C4-2B (cell line): ENCODE measurements at regions not wholly inside any gene's neighbourhood (a gene's known extent, or its start where the extent isn't known, plus 50 kb on each side); places are given as distances from the start of the nearest gene placed in this dataset.

Experiments used
- H3K27ac ChIP-seq: fragments of 450-650 bp; 2 replicates; pipeline ENCODE4 v1.5.1; 2017
- CTCF ChIP-seq: fragments of 450-650 bp; conservative IDR thresholded peaks from 2 replicates; pipeline ENCODE4 v1.5.1; 2017; ENCODE audit warnings: mild to moderate bottlenecking
- ZFX ChIP-seq: fragments of 450-650 bp; IDR thresholded peaks from 2 replicates; pipeline ENCODE4 v1.6.1; 2017

DNA sequence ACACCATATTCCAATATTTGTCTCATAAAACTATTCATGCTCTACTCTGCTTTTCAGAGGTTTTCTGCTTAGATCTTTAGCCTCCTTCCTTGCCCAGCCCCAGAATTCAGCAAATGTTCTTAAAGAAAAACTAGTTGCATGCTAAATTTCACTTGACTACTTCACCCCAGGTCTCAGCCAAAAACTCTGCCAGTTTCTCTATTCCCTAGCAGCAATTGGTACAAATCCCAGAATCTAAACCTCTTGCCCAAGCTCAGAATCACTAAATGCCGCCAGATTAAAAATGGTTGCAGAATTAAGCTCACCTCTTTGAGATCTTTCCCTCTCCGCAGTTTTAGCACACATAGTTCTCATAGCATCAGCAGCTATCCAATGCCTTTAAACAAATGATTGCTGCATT lies 331.2 kb upstream of the SMARCA2 start:
- no peak overlapping the region for H3K27ac ChIP-seq
- TF ChIP-seq ZFX, result no peak
- TF ChIP-seq CTCF, result no peak

- TF ChIP-seq ZFX, result no peak
- no peak for TF ChIP-seq CTCF
Measured at GRCh38 chr9:1698991-1699390, 316.2 kb upstream of the SMARCA2 start.

GRCh38 chr9:1701113-1701512 lies 314.0 kb upstream of the SMARCA2 start:
- no peak overlapping the region for H3K27ac ChIP-seq
- peak; percentile 15 for TF ChIP-seq CTCF
- TF ChIP-seq ZFX, result no peak

More at GRCh38 chr9:1698991-1699390, 316.2 kb upstream of the SMARCA2 start:
- H3K27ac ChIP-seq, result no peak overlapping the region

GRCh38 chr9:1702701-1703100 lies 312.4 kb upstream of the SMARCA2 start:
- no peak for TF ChIP-seq ZFX
- TF ChIP-seq CTCF, result no peak
- no peak overlapping the region for H3K27ac ChIP-seq

DNA sequence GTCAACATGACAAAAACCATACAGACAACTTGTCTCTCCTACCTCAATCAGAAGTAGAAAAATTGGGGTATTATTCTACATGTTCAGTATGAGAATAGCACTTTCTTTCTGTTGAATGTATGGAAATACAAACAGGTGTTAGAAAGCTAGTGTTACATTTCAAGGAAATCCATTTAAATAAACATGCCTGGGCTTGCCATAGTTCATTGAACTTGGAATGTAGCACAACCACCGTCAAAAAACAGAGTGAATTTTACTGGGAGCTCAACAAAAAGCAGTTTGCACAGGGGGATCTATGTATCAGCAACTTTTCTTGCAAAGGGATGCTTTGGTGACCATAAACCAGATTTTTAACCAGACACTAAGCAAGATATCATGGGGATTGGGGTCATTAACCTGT lies 307.9 kb upstream of the SMARCA2 start:
- H3K27ac ChIP-seq, result no peak overlapping the region
- TF ChIP-seq CTCF (no peak), ZFX (no peak)

DNA sequence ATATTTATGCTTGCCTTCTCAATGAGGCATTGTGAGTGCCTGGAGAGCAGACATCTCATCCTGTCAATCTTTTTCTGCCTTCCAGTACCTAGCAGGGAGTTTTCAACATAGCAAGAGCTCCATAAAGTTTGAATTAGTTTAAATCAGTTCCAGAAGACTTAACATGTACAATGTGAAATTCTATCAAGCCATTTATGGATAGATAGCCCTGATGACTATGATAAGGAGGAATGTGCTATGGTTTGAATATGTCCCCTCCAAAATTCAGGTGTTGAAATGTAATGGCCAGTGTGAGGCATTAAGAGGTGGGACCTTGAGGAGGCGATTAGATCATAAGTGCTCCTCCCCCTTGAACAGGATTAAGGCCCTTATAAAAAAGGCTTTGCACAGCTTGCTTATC lies 306.9 kb upstream of the SMARCA2 start:
- no peak for TF ChIP-seq ZFX
- no peak for TF ChIP-seq CTCF
- no peak overlapping the region for H3K27ac ChIP-seq

GRCh38 chr9:1709347-1709746 lies 305.8 kb upstream of the SMARCA2 start:
- TF ChIP-seq ZFX (no peak), CTCF (peak; percentile 76)

More at GRCh38 chr9:1709347-1709746, 305.8 kb upstream of the SMARCA2 start:
- no peak overlapping the region for H3K27ac ChIP-seq
